ENCODE measurements at regions not wholly inside any gene's neighbourhood (a gene's known extent, or its start where the extent isn't known, plus 50 kb on each side); places are given as distances from the start of the nearest gene placed in this dataset.

DNA sequence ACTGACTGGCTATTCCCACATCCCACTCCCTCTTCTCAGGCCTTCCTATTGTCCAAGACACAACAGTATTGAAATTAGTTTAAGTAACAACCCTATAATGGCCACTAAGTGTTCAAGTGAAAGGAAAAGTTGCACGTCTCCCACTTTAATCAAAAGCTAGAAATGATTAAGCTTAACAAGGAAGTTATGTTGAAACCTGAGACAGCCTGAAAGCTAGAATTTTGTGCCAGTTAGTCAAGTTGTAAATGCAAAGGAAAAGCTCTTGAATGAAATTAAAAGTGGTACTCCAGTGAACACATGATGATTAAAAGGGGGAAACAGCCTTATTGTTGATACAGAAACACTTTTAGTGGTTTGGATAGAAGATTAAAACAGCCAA, 332.7 kb downstream of the CASP12 start (continued):
- TF ChIP-seq, protein P1, sequence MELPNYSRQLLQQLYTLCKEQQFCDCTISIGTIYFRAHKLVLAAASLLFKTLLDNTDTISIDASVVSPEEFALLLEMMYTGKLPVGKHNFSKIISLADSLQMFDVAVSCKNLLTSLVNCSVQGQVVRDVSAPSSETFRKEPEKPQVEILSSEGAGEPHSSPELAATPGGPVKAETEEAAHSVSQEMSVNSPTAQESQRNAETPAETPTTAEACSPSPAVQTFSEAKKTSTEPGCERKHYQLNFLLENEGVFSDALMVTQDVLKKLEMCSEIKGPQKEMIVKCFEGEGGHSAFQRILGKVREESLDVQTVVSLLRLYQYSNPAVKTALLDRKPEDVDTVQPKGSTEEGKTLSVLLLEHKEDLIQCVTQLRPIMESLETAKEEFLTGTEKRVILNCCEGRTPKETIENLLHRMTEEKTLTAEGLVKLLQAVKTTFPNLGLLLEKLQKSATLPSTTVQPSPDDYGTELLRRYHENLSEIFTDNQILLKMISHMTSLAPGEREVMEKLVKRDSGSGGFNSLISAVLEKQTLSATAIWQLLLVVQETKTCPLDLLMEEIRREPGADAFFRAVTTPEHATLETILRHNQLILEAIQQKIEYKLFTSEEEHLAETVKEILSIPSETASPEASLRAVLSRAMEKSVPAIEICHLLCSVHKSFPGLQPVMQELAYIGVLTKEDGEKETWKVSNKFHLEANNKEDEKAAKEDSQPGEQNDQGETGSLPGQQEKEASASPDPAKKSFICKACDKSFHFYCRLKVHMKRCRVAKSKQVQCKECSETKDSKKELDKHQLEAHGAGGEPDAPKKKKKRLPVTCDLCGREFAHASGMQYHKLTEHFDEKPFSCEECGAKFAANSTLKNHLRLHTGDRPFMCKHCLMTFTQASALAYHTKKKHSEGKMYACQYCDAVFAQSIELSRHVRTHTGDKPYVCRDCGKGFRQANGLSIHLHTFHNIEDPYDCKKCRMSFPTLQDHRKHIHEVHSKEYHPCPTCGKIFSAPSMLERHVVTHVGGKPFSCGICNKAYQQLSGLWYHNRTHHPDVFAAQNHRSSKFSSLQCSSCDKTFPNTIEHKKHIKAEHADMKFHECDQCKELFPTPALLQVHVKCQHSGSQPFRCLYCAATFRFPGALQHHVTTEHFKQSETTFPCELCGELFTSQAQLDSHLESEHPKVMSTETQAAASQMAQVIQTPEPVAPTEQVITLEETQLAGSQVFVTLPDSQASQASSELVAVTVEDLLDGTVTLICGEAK (IDR thresholded peaks at IDR 0.05), result no peak
- TF ChIP-seq, protein P1 (CRISPR knock-in tag; IDR thresholded peaks at IDR 0.05), result no peak
- TF ChIP-seq SP1 (IDR thresholded peaks at IDR 0.05) (no peak), SP1 (CRISPR knock-in tag; IDR thresholded peaks at IDR 0.05) (no peak), DMAP1 (CRISPR knock-in tag; IDR thresholded peaks at IDR 0.05) (no peak), PAF1 (CRISPR knock-in tag; IDR thresholded peaks at IDR 0.05) (no peak)
- TF ChIP-seq, protein P2, sequence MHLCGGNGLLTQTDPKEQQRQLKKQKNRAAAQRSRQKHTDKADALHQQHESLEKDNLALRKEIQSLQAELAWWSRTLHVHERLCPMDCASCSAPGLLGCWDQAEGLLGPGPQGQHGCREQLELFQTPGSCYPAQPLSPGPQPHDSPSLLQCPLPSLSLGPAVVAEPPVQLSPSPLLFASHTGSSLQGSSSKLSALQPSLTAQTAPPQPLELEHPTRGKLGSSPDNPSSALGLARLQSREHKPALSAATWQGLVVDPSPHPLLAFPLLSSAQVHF (CRISPR knock-in tag; IDR thresholded peaks at IDR 0.05), result no peak
- TF ChIP-seq, protein P3, sequence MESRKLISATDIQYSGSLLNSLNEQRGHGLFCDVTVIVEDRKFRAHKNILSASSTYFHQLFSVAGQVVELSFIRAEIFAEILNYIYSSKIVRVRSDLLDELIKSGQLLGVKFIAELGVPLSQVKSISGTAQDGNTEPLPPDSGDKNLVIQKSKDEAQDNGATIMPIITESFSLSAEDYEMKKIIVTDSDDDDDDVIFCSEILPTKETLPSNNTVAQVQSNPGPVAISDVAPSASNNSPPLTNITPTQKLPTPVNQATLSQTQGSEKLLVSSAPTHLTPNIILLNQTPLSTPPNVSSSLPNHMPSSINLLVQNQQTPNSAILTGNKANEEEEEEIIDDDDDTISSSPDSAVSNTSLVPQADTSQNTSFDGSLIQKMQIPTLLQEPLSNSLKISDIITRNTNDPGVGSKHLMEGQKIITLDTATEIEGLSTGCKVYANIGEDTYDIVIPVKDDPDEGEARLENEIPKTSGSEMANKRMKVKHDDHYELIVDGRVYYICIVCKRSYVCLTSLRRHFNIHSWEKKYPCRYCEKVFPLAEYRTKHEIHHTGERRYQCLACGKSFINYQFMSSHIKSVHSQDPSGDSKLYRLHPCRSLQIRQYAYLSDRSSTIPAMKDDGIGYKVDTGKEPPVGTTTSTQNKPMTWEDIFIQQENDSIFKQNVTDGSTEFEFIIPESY (CRISPR knock-in tag; IDR thresholded peaks at IDR 0.05), result no peak
